HEK293 (cell line): ENCODE measurements at regions not wholly inside any gene's neighbourhood (a gene's known extent, or its start where the extent isn't known, plus 50 kb on each side); places are given as distances from the start of the nearest gene placed in this dataset.

Experiments
- CTCF ChIA-PET: fragments of 350-600 bp; formaldehyde crosslinking; extraction: SDS; loops from one replicate; lab custom pipeline; 2021; ENCODE audit warnings: antibody characterized with exemption; lab: Yijun Ruan, JAX
- POLR2A ChIA-PET: fragments of 300-600 bp; formaldehyde crosslinking; extraction: SDS; loops from one replicate; lab custom pipeline; 2020; ENCODE audit warnings: antibody characterized with exemption, inconsistent platforms; lab: Yijun Ruan, JAX
- H3K27ac ChIP-seq: fragments of 200-500 bp; sonication (Bioruptor generic); 2 replicates; pipeline ENCODE4 v1.5.1; 2014; ENCODE audit warnings: low read depth, low read length, control low read depth, inconsistent platforms; ENCODE audit errors: extremely low read depth
- H3K36me3 ChIP-seq, 2 experiments: fragments of 200-500 bp in 1 of 2; sonication (Bioruptor generic) in 1 of 2; 1 replicate in 1 of 2; 2 replicates in 1 of 2; pipeline ENCODE4 v1.5.1; 2014 to 2017; ENCODE audit warnings: inconsistent platforms in 2 of 2, low read length in 2 of 2; ENCODE audit not compliant: control insufficient read depth in 2 of 2, insufficient read depth in 1 of 2
- H3K4me1 ChIP-seq: fragments of 200-500 bp; sonication (Bioruptor generic); 2 replicates; pipeline ENCODE4 v1.5.1; 2014; ENCODE audit warnings: mild to moderate bottlenecking, low read length, inconsistent platforms; ENCODE audit not compliant: control insufficient read depth, insufficient read depth
- H3K4me3 ChIP-seq: 2 replicates; pipeline ENCODE4 v1.5.1; 2011; ENCODE audit warnings: low read depth, mild to moderate bottlenecking, control low read depth, low read length, moderate library complexity
- H3K9me3 ChIP-seq: fragments of 200-500 bp; sonication (Bioruptor generic); 2 replicates; pipeline ENCODE4 v1.5.1; 2014; ENCODE audit warnings: low read depth, low read length, inconsistent platforms; ENCODE audit not compliant: control insufficient read depth, insufficient read depth
- GLIS1 ChIP-seq: fragments of 450-650 bp; formaldehyde crosslinking; IDR thresholded peaks from 2 replicates; pipeline ENCODE4 v1.5.1; 2016; ENCODE audit warnings: missing biosample characterization, missing genetic modification characterization
- KLF16 ChIP-seq: fragments of 450-650 bp; formaldehyde crosslinking; IDR thresholded peaks from 2 replicates; pipeline ENCODE4 v1.5.1; 2017; ENCODE audit warnings: missing biosample characterization, missing genetic modification characterization
- KLF9 ChIP-seq: fragments of 450-650 bp; formaldehyde crosslinking; IDR thresholded peaks from 2 replicates; pipeline ENCODE4 v1.5.1; 2016; ENCODE audit warnings: missing biosample characterization, missing genetic modification characterization, low read depth
- ZBTB20 ChIP-seq: fragments of 450-650 bp; formaldehyde crosslinking; IDR thresholded peaks from 2 replicates; pipeline ENCODE4 v1.5.1; 2016; ENCODE audit warnings: missing biosample characterization, missing genetic modification characterization
- ZNF114 ChIP-seq: fragments of 450-650 bp; formaldehyde crosslinking; IDR thresholded peaks from 2 replicates; pipeline ENCODE4 v1.5.0; 2017; ENCODE audit warnings: missing biosample characterization, missing genetic modification characterization
- ZNF19 ChIP-seq: fragments of 450-650 bp; formaldehyde crosslinking; IDR thresholded peaks from 2 replicates; pipeline ENCODE4; 2016; ENCODE audit warnings: missing biosample characterization, missing genetic modification characterization, low read depth
- ZNF211 ChIP-seq: fragments of 450-650 bp; formaldehyde crosslinking; IDR thresholded peaks from 2 replicates; pipeline ENCODE4 v1.5.1; 2016; ENCODE audit warnings: low read depth, missing biosample characterization, missing genetic modification characterization
- ZNF324 ChIP-seq: fragments of 450-650 bp; formaldehyde crosslinking; IDR thresholded peaks from 2 replicates; pipeline ENCODE4 v1.5.1; 2016; ENCODE audit warnings: missing biosample characterization, missing genetic modification characterization
- ZNF37A ChIP-seq: fragments of 450-650 bp; IDR thresholded peaks from 2 replicates; pipeline ENCODE4 v1.5.1; 2018; ENCODE audit warnings: missing biosample characterization, missing genetic modification characterization
- ZNF433 ChIP-seq: fragments of 450-650 bp; formaldehyde crosslinking; IDR thresholded peaks from 2 replicates; pipeline ENCODE4 v1.5.1; 2016; ENCODE audit warnings: missing biosample characterization, missing genetic modification characterization, low read depth
- ZNF510 ChIP-seq: fragments of 450-650 bp; formaldehyde crosslinking; IDR thresholded peaks from 2 replicates; pipeline ENCODE4 v1.5.1; 2018; ENCODE audit warnings: mild to moderate bottlenecking, missing genetic modification characterization, missing biosample characterization; ENCODE audit not compliant: insufficient replicate concordance
- ZNF513 ChIP-seq: fragments of 450-650 bp; IDR thresholded peaks from 2 replicates; pipeline ENCODE4 v1.5.1; 2018; ENCODE audit warnings: missing biosample characterization, missing genetic modification characterization
- ZNF518A ChIP-seq: fragments of 450-650 bp; formaldehyde crosslinking; conservative IDR thresholded peaks from 2 replicates; pipeline ENCODE4 v1.5.1; 2016; ENCODE audit warnings: low read depth, missing biosample characterization, missing genetic modification characterization
- ZNF549 ChIP-seq: fragments of 450-650 bp; IDR thresholded peaks from 2 replicates; pipeline ENCODE4 v1.5.1; 2018; ENCODE audit warnings: missing biosample characterization, missing genetic modification characterization, mild to moderate bottlenecking, inconsistent platforms, moderate library complexity
- ZNF580 ChIP-seq: fragments of 450-650 bp; formaldehyde crosslinking; IDR thresholded peaks from 2 replicates; pipeline ENCODE4 v1.5.1; 2016; ENCODE audit warnings: missing biosample characterization, missing genetic modification characterization
- ZNF624 ChIP-seq: fragments of 450-650 bp; formaldehyde crosslinking; IDR thresholded peaks from 2 replicates; pipeline ENCODE4 v1.5.1; 2017; ENCODE audit warnings: missing biosample characterization, missing genetic modification characterization
- ZNF626 ChIP-seq: fragments of 450-650 bp; sonication (Bioruptor Pico); formaldehyde crosslinking; IDR thresholded peaks from 2 replicates; pipeline ENCODE4 v1.5.1; 2018; ENCODE audit warnings: missing biosample characterization, missing genetic modification characterization, inconsistent platforms
- ZNF645 ChIP-seq: fragments of 450-650 bp; formaldehyde crosslinking; IDR thresholded peaks from 2 replicates; pipeline ENCODE4; 2016; ENCODE audit warnings: missing biosample characterization, missing genetic modification characterization
- ZSCAN30 ChIP-seq: fragments of 450-650 bp; IDR thresholded peaks from 2 replicates; pipeline ENCODE4 v1.5.1; 2018; ENCODE audit warnings: missing biosample characterization, mild to moderate bottlenecking, missing genetic modification characterization, moderate library complexity

GRCh38 chr13:76048131-76048530, 412.0 kb downstream of the LMO7 start (continued):
- TF ChIP-seq KLF16 (tag by site-specific recombination) (no peak), ZNF549 (tag by site-specific recombination) (no peak), ZNF645 (tag by site-specific recombination) (no peak)

- Histone ChIP-seq H3K36me3 (no peaks in the 10 kb centered on the region), H3K9me3 (no peaks in the 10 kb centered on the region), H3K4me3 (no peak overlapping the region), H3K27ac (no peak overlapping the region), H3K4me1 (no peaks in the 10 kb centered on the region)
- ChIA-PET CTCF (interaction anchor here (0.6 to 1.5 kb wide), 2 partner anchors 11 to 348 kb away, joined by 5 to 6 read pairs; no protein-coding TSS in a partner anchor), POLR2A (no interaction called here)
- no peak for TF ChIP-seq ZNF580 (tag by site-specific recombination)
- no peak for TF ChIP-seq ZNF624 (tag by site-specific recombination)
- no peak for TF ChIP-seq ZNF645 (tag by site-specific recombination)
- no peak for TF ChIP-seq ZSCAN30 (tag by site-specific recombination)
- TF ChIP-seq ZNF513 (tag by site-specific recombination) = no peak
- TF ChIP-seq ZNF510 (tag by site-specific recombination) = no peak
- TF ChIP-seq ZNF19 (tag by site-specific recombination) = no peak
- TF ChIP-seq ZNF114 = no peak
- no peak for TF ChIP-seq ZBTB20 (tag by site-specific recombination)
- no peak for TF ChIP-seq ZNF626 (tag by site-specific recombination)
- TF ChIP-seq ZNF518A = no peak
- TF ChIP-seq KLF9 (tag by site-specific recombination) = no peak
- no peak for TF ChIP-seq ZNF324 (tag by site-specific recombination)
- no peak for TF ChIP-seq GLIS1 (tag by site-specific recombination)
- TF ChIP-seq ZNF211 (tag by site-specific recombination) = no peak
- TF ChIP-seq ZNF37A (tag by site-specific recombination) = no peak
- no peak for TF ChIP-seq ZNF433 (tag by site-specific recombination)
Observed at GRCh38 chr13:76043874-76044273, 407.7 kb downstream of the LMO7 start.
